Fibroblast of villous mesenchyme (primary cell): ENCODE measurements at regions not wholly inside any gene's neighbourhood (a gene's known extent, or its start where the extent isn't known, plus 50 kb on each side); places are given as distances from the start of the nearest gene placed in this dataset.

ENCODE experiments used
- DNase-seq: peaks from one replicate; pipeline ENCODE4 v3.0.0-alpha.2; 2010; ENCODE audit warnings: low read depth
- H3K4me3 ChIP-seq: 2 replicates; pipeline ENCODE4 v1.5.1; 2011; ENCODE audit warnings: low read depth, mild to moderate bottlenecking, low read length
- TF ChIP-seq, protein P1 (sequence below): IDR thresholded peaks from 2 replicates; pipeline ENCODE4 v1.5.1; 2012; ENCODE audit warnings: low read depth, mild to moderate bottlenecking, low read length; ENCODE audit not compliant: insufficient read depth

DNA sequence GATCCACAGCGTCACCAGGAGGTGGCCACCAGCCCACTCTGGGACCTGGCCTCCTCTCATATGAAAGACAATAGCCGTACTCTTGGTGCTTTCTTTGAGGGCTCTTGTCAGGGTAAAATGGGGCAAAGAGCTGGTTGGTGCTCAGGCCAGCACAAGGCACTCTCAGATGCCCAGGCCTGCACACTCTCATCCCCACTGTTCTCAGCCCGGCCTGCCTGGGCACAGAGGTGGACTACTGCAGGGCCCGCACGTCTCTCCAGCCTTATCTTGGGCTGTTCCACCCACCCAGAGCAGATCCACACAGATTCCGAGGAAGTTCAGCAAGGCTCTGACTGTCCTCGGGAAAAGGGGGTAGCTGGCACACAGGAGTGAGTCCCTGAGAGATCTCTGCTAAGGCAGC, 122.8 kb upstream of the PRR20G start:
- H3K4me3 ChIP-seq = no peak overlapping the region
- TF ChIP-seq, protein P1, sequence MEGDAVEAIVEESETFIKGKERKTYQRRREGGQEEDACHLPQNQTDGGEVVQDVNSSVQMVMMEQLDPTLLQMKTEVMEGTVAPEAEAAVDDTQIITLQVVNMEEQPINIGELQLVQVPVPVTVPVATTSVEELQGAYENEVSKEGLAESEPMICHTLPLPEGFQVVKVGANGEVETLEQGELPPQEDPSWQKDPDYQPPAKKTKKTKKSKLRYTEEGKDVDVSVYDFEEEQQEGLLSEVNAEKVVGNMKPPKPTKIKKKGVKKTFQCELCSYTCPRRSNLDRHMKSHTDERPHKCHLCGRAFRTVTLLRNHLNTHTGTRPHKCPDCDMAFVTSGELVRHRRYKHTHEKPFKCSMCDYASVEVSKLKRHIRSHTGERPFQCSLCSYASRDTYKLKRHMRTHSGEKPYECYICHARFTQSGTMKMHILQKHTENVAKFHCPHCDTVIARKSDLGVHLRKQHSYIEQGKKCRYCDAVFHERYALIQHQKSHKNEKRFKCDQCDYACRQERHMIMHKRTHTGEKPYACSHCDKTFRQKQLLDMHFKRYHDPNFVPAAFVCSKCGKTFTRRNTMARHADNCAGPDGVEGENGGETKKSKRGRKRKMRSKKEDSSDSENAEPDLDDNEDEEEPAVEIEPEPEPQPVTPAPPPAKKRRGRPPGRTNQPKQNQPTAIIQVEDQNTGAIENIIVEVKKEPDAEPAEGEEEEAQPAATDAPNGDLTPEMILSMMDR = no peak
- DNase-seq = no peak

DNA sequence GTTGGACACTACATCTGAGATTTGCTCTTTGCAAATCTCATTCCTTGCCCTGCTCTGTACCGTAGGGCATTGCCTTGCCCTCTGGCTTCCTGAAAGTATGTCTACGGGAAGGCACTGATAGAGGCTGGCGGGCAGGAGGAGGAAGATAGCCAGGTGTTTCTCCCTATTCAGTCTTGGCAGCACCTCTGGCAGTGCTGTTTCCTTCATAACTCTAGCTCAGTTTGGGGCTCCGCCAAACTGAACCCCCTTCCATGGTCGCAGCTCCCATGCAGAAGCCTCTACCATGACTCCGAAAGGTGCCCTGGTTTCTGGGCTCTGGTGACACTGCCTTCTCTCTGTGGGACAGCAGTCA, 122.3 kb upstream of the PRR20G start:
- DNase-seq = no peak
- H3K4me3 ChIP-seq = no peak overlapping the region
- TF ChIP-seq, protein P1 = no peak

DNA sequence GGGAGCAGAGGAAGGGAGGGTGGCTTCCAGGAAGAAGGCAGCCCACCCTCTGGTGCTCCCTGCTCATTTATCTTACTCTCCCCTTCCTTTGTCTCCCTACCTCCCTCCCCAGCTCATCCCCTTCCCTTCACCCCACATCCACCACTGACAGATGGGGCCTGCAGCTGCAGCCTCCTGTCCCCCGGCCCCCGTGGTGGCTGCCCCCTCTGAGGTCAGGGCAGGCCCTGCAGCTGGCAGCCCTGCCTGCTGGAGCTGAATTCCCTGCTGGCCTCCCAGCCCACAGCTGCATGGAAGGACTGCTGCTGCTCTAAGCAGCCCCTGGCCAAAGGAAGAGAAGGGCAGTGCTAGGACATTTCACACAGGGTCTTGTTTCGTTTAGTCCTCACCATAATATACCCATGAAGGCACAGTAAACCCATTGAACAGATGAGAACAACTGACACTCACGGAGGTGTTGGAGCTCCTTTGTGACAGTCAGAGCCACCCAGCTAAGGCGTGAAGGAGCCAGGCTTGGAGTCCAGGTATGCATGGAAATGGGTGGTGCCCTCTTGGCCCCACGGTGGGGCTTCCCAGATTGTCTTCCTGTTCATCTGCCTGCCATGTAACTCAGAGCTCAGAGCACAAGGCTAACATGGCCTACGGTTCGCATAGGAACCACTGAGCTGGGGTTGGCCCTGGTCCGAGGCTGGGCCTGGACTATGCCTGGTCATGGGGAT, 121.7 kb upstream of the PRR20G start:
- DNase-seq = no peak
- no peak overlapping the region for H3K4me3 ChIP-seq
- TF ChIP-seq, protein P1 = no peak

DNA sequence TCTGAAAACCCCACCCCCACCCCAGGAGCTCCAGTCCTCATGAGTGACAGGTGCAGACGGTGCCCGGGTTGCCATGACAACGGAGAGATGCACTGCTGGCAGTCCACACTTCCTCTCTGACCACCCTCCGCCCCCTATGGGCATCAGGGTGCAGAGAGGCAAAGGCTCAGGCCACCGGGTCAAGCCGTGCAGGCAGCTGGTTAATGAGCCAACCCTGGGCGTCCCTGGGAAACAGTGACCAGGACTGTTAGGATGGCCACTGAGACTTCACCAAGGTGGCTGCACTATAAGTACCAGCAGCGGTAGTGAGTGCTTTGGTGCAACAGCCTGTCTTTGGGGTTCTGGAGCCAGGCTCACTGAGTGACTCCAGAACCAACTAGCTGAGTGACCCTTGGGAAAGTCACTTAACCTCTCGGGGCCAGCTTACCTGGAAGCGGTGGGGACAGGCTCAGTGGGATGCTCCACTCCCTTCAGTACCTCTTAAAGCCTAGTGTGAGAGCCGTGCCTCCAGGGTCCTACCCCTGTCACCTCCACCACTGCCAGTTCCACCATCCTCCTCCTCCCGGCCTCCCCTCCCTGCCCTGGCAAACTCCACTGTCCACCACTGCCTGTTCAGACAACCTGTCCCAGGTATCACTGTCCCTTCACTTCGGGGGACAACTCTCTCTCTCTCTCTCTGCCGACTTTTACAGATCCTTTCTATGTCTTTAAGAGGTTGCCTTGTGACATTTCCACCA, 121.0 kb upstream of the PRR20G start:
- no peak for DNase-seq
- TF ChIP-seq, protein P1 = no peak
- H3K4me3 ChIP-seq = no peak overlapping the region

DNA sequence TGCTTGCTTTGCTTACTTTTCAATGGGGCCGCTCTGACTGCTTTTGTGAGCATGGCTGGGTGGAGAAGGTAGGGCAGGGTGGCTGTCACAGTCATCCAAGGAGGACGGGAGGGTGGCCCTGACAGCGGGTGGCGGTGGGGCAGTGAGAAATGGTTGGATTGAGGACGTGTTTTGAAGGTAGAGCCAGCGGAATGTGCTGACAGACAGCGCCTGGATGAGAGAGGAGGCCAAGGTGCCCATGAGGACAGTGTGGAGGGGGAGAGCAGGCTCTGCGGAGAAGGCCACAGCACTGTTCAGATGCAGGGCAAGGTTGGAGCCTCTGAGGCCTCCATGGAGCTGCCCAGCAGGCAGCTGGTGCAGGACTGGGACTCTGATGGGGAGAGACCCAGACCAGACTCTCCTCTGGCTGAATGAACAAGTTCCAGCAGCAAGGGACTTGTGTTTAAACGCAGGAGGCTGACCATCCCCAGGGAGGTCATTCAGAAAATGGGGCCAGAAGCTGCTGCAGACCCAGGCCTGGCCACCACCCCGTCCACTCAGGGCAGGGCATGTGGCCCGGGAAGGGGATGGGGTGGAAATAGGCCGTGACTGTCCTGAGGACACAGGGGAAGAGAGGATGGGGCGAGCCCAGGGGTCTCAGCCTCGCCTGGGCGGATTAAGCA, 120.3 kb upstream of the PRR20G start:
- H3K4me3 ChIP-seq = no peak overlapping the region
- TF ChIP-seq, protein P1 = no peak
- no peak for DNase-seq

DNA sequence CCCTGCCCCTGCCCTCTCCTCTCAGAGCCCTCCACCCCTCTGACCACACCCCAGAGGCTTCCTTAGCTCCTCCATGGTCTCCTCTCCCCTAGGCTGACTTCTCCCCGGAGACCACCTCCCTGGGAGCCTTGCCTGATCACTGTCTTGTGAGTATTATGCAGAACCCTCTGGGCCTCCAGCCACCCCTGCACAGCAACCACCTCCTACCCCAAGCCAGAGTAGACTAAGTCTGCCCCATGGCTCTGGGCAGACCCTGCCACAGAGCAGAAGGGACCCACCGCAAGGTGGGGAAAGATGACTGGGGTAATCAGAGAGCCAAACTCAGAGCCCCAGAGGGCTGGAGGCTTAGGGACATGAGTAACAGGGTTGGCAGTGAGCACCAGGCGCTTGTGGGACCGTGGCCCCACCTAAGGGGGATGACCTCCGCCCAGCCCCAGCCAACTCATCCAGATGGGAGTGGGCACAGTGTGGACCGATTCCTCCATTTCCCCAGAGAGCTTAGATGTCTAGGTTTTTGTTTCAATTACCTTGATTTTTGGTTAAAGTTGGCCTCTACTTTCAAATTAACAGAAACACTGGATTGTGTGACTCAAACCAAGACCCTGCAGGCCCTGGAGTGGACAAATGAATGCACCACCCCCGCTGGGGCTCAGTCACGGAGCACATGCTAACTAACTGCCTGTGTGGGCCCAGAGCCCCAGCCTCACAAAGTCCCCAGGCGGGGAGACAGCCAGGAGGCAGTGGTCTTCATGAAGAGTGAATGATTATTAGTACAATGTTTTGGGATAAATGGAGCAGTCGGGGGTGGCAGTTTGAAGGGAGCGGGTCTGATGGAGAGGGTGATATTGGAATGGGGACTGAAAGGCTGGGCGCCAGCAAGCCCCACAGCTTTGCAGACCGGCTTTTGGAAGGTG, 119.4 kb upstream of the PRR20G start:
- no peak overlapping the region for H3K4me3 ChIP-seq
- TF ChIP-seq, protein P1 = no peak
- DNase-seq = no peak
